Thyroid gland (tissue), 4 donors: ENCODE measurements at regions not wholly inside any gene's neighbourhood (a gene's known extent, or its start where the extent isn't known, plus 50 kb on each side); places are given as distances from the start of the nearest gene placed in this dataset.

Source experiments
- POLR2A ChIP-seq, 2 donors: fragments of 450-650 bp; IDR thresholded peaks; one replicate each; pipeline ENCODE4 v1.6.1; 2017; ENCODE audit warnings: antibody characterized with exemption in 2 of 2, mild to moderate bottlenecking in 2 of 2, moderate library complexity in 1 of 2
- TF ChIP-seq, protein P1 (sequence below), 6 experiments: fragments of 200-600 bp in 3 of 6; fragments of 450-650 bp in 3 of 6; sonication (generic) in 3 of 6; IDR thresholded peaks; one replicate each; pipeline ENCODE4 v1.5.1; 2016 to 2019; ENCODE audit warnings: antibody characterized with exemption in 6 of 6, mild to moderate bottlenecking in 2 of 6, inconsistent platforms in 1 of 6, moderate library complexity in 1 of 6

DNA sequence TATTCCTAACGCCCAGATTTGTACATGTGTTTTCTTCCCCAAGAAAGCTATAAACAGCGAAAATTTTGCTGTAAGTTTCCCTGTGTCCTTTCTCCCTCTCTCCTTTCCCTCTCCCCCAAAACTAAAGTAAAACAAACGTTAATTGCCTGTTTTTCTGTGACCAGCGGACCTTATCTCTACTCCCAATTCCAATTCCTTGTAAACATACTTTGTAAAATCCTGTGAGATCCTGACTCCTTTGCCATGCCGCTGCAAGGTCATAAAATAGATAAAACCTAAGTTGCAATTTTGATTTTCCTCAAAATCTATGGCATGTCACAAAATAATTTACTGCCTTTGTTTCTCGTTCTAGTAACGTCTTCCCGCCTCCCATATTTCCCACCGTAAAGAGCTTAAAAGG lies 217.6 kb downstream of the USP6NL start:
- no peak for TF ChIP-seq POLR2A (IDR thresholded peaks at IDR 0.05)
- TF ChIP-seq, protein P1, sequence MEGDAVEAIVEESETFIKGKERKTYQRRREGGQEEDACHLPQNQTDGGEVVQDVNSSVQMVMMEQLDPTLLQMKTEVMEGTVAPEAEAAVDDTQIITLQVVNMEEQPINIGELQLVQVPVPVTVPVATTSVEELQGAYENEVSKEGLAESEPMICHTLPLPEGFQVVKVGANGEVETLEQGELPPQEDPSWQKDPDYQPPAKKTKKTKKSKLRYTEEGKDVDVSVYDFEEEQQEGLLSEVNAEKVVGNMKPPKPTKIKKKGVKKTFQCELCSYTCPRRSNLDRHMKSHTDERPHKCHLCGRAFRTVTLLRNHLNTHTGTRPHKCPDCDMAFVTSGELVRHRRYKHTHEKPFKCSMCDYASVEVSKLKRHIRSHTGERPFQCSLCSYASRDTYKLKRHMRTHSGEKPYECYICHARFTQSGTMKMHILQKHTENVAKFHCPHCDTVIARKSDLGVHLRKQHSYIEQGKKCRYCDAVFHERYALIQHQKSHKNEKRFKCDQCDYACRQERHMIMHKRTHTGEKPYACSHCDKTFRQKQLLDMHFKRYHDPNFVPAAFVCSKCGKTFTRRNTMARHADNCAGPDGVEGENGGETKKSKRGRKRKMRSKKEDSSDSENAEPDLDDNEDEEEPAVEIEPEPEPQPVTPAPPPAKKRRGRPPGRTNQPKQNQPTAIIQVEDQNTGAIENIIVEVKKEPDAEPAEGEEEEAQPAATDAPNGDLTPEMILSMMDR (IDR thresholded peaks at IDR 0.05) = no peak
